ENCODE measurements at regions not wholly inside any gene's neighbourhood (a gene's known extent, or its start where the extent isn't known, plus 50 kb on each side); places are given as distances from the start of the nearest gene placed in this dataset.
A peak's percentile ranks its signal among the peaks of the same experiment; 100 is the strongest.
"Not testable (repeated sequence)": the region's sequence is repeated elsewhere in the genome, so short reads cannot be mapped to it uniquely, and the experiment has no call there.

GRCh38 chr17:20916383-20916782, 126.4 kb downstream of the USP22 start:
- no peak for DNase-seq

GRCh38 chr17:20917610-20918306, 125.1 kb downstream of the USP22 start:
- DNase-seq, result not testable (repeated sequence)

GRCh38 chr17:20920095-20920814, 122.6 kb downstream of the USP22 start:
- DNase-seq, result no peak

GRCh38 chr17:20920815-20921199, 122.0 kb downstream of the USP22 start:
- no peak for DNase-seq

- peak; percentile 10 for DNase-seq
These were observed 120.6 kb downstream of the USP22 start for GRCh38 chr17:20922128-20922670.

GRCh38 chr17:20924306-20924705, 118.5 kb downstream of the USP22 start:
- DNase-seq, result no peak

- DNase-seq, result no peak
These were observed 117.7 kb downstream of the USP22 start for GRCh38 chr17:20925091-20925490.

- no peak for DNase-seq
These were observed 116.9 kb downstream of the USP22 start for GRCh38 chr17:20925954-20926353.

GRCh38 chr17:20926532-20926931, 116.3 kb downstream of the USP22 start:
- DNase-seq, result no peak

- DNase-seq, result no peak
These were observed 115.4 kb downstream of the USP22 start for GRCh38 chr17:20927308-20927977.

- DNase-seq, result no peak
These were observed 113.5 kb downstream of the USP22 start for GRCh38 chr17:20929334-20929733.

- DNase-seq, result peak; percentile 52
These were observed 112.6 kb downstream of the USP22 start for GRCh38 chr17:20930081-20930760.

GRCh38 chr17:20933040-20933439, 109.8 kb downstream of the USP22 start:
- not testable (repeated sequence) for DNase-seq

GRCh38 chr17:20934288-20934687, 108.5 kb downstream of the USP22 start:
- no peak for DNase-seq

- DNase-seq, result no peak
These were observed 107.1 kb downstream of the USP22 start for GRCh38 chr17:20935740-20936139.

- no peak for DNase-seq
These were observed 104.6 kb downstream of the USP22 start for GRCh38 chr17:20938244-20938643.

GRCh38 chr17:20938988-20939615, 103.7 kb downstream of the USP22 start:
- DNase-seq, result no peak

GRCh38 chr17:20941872-20942271, 100.9 kb downstream of the USP22 start:
- no peak for DNase-seq

GRCh38 chr17:20944014-20944865, 98.6 kb downstream of the USP22 start:
- no peak for DNase-seq

- not testable (repeated sequence) for DNase-seq
These were observed 95.1 kb downstream of the USP22 start for GRCh38 chr17:20947708-20948107.

GRCh38 chr17:20948984-20949777, 93.6 kb downstream of the USP22 start:
- DNase-seq, result no peak
